ENCODE measurements at regions not wholly inside any gene's neighbourhood (a gene's known extent, or its start where the extent isn't known, plus 50 kb on each side); places are given as distances from the start of the nearest gene placed in this dataset.

DNA sequence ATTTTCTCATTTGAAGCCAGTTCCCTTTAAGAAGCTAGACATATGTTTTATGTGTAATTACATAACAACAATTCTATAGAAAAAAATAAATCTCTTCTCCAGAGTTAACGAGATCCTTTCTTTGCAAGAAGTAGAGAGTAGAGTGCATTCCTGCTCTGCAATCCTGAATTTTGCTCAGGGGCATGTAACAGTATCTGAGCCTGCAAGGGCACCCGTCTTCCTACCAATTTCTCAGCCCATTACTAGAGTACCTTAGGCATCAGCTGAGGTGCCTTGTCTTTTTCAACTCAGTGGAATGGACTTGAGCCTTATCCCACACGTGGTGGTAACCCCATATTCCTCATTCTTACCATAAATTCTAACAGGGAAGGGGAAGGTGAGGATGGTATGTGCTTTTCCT lies 205.9 kb downstream of the IKZF2 start:
- no peak overlapping the region for H3K27ac ChIP-seq
- peak; percentile 44 for DNase-seq (ENCODE audit: low read depth, low spot score)
- H3K9ac ChIP-seq (ENCODE audit: insufficient read length): no peak overlapping the region
- no peaks in the 10 kb centered on the region for H3K36me3 ChIP-seq (ENCODE audit: insufficient read depth, low read length)
- H3K9me3 ChIP-seq (ENCODE audit: low read depth, low read length): no peaks in the 10 kb centered on the region
- TF ChIP-seq EZH2 (IDR thresholded peaks at IDR 0.05) (no peak), POLR2AphosphoS5 (IDR thresholded peaks at IDR 0.05; ENCODE audit: borderline replicate concordance, low read depth, low read length) (no peak), FOXP2 (optimal IDR thresholded peaks at IDR 0.05; ENCODE audit: control extremely low read depth, extremely low read length, insufficient read depth) (no peak)
- H3K4me3 ChIP-seq: no peak overlapping the region

GRCh38 chr2:212943351-212943750 lies 208.1 kb downstream of the IKZF2 start:
- Histone ChIP-seq H3K27ac (no peak overlapping the region), H3K9me3 (ENCODE audit: low read depth, low read length) (no peaks in the 10 kb centered on the region), H3K4me3 (no peak overlapping the region), H3K36me3 (ENCODE audit: insufficient read depth, low read length) (no peaks in the 10 kb centered on the region), H3K9ac (ENCODE audit: insufficient read length) (no peak overlapping the region)
- no peak for TF ChIP-seq POLR2AphosphoS5 (IDR thresholded peaks at IDR 0.05; ENCODE audit: borderline replicate concordance, low read depth, low read length)
- TF ChIP-seq FOXP2 (optimal IDR thresholded peaks at IDR 0.05; ENCODE audit: control extremely low read depth, extremely low read length, insufficient read depth): no peak
- TF ChIP-seq EZH2 (IDR thresholded peaks at IDR 0.05): no peak
- DNase-seq (ENCODE audit: low read depth, low spot score): no peak

DNA sequence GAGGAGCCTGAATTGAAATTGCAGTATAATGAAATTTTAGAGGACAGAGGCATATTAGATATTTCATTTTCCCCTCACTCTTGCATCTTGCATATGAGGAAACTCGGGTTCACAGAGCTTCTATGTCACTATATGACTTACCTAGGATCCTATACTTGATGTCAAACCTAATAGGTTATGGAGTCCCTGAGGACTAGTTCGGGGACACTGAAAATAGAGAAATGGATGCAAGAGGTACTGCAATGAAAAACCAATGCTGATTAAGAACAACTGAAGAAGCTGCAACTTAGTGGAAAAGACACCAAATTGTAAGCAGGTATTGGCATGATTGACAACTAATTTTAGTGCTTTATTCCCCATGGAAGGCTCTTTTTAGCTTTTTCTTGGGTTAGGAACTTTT lies 210.1 kb downstream of the IKZF2 start:
- Histone ChIP-seq H3K27ac (0 out of 2 replicates have a peak overlapping the region, but pooled peaks have one; percentile 27), H3K4me3 (no peak overlapping the region), H3K9ac (ENCODE audit: insufficient read length) (no peak overlapping the region), H3K9me3 (ENCODE audit: low read depth, low read length) (no peaks in the 10 kb centered on the region), H3K36me3 (ENCODE audit: insufficient read depth, low read length) (no peaks in the 10 kb centered on the region)
- TF ChIP-seq EZH2 (IDR thresholded peaks at IDR 0.05): no peak
- TF ChIP-seq FOXP2 (optimal IDR thresholded peaks at IDR 0.05; ENCODE audit: control extremely low read depth, extremely low read length, insufficient read depth): no peak
- TF ChIP-seq POLR2AphosphoS5 (IDR thresholded peaks at IDR 0.05; ENCODE audit: borderline replicate concordance, low read depth, low read length): no peak
- no peak for DNase-seq (ENCODE audit: low read depth, low spot score)

DNA sequence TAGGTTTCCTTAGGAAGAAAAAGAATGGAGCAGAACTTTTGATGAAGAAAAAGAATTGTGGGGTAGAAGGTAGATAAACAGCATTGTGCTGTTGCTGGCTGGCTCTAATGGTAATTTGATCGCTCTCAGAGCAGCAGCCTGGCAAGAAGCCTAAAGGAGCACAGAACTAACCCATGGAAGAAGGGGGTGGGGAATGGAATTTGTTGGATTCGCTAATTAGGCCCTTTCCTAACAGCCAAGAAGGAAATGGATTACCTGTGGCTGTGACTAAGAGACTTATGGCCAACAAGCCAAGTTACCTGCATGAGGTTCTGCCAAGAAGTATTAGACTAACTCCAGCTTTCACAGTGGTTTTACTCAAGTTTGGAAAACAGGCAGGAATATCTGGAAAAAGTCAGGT lies 210.6 kb downstream of the IKZF2 start:
- H3K9ac ChIP-seq (ENCODE audit: insufficient read length): no peak overlapping the region
- H3K36me3 ChIP-seq (ENCODE audit: insufficient read depth, low read length): no peaks in the 10 kb centered on the region
- H3K4me3 ChIP-seq: no peak overlapping the region
- TF ChIP-seq FOXP2 (optimal IDR thresholded peaks at IDR 0.05; ENCODE audit: control extremely low read depth, extremely low read length, insufficient read depth): no peak
- no peak for TF ChIP-seq EZH2 (IDR thresholded peaks at IDR 0.05)
- no peak for TF ChIP-seq POLR2AphosphoS5 (IDR thresholded peaks at IDR 0.05; ENCODE audit: borderline replicate concordance, low read depth, low read length)
- no peaks in the 10 kb centered on the region for H3K9me3 ChIP-seq (ENCODE audit: low read depth, low read length)
- no peak for DNase-seq (ENCODE audit: low read depth, low spot score)
- 0 out of 2 replicates have a peak overlapping the region, but pooled peaks have one; percentile 27 for H3K27ac ChIP-seq

DNA sequence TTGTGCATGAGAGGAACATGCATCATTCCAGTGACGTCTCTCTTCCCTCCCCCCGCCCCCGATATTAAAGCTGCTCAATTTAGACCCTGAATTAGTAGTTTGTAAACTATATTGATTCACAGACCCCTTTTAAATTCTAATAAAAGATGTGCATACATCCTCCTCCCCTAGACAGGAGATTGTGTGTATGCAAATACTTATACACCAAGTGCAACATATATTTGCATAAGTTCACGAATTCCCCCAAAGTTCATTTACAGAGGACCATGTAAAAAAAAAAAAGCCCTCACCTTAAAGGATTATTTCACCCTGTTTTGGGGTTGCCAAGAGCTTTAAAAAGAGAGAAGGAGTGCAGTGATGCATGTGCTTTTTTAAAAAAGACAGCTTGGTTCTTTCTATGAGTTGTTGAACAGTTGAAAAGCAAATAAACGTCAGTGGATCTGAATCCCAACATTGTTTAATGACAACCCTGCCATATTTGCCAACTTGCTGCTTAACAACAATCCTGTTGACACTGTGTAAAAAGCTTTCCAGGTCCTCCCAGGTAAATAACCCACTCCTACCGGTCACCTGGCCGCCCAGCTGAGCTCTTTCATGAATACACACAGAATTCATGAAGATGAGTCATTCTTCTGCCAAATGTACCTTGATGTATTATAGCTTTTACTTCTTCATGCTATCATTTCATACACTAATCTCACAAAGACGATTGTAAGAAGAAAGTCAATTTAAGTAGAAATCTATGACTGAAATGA lies 211.5 kb downstream of the IKZF2 start:
- DNase-seq (ENCODE audit: low read depth, low spot score): no peak
- no peak for TF ChIP-seq EZH2 (IDR thresholded peaks at IDR 0.05)
- TF ChIP-seq FOXP2 (optimal IDR thresholded peaks at IDR 0.05; ENCODE audit: control extremely low read depth, extremely low read length, insufficient read depth): no peak
- no peak for TF ChIP-seq POLR2AphosphoS5 (IDR thresholded peaks at IDR 0.05; ENCODE audit: borderline replicate concordance, low read depth, low read length)
- H3K4me3 ChIP-seq: no peak overlapping the region
- H3K36me3 ChIP-seq (ENCODE audit: insufficient read depth, low read length): no peaks in the 10 kb centered on the region
- H3K9ac ChIP-seq (ENCODE audit: insufficient read length): no peak overlapping the region
- H3K9me3 ChIP-seq (ENCODE audit: low read depth, low read length): no peaks in the 10 kb centered on the region
- no peak overlapping the region for H3K27ac ChIP-seq

DNA sequence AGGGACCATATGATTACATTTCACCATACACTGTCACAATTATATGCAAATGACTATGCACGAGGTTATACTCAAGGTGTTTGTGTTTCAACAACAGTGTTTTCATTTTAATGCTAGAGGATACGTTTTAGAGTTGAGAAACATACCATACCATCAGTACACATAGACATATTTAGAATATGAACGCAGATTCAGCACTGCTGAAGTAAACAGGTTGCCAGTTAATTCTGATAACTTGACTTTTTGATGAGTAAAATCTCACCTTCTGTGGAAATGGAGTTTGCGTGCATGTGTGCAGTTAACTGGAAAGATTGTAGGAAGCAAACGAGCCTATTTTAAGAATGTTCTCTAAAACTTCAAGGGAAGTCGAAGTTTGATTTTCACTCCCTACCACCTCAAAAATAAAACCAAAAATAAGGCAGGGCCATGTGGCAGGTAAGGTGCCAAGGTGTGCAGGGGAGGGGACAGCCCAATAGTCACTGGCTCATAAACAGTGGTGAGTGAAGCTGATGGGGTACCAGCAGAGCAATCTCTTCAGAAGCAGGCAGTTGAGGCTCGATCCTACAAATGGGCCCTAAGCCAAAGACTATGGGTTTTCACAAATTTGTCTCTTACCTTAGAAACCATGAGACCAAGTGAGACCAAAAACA lies 213.1 kb downstream of the IKZF2 start:
- no peaks in the 10 kb centered on the region for H3K9me3 ChIP-seq (ENCODE audit: low read depth, low read length)
- no peak for DNase-seq (ENCODE audit: low read depth, low spot score)
- no peak overlapping the region for H3K4me3 ChIP-seq
- no peaks in the 10 kb centered on the region for H3K36me3 ChIP-seq (ENCODE audit: insufficient read depth, low read length)
- TF ChIP-seq EZH2 (IDR thresholded peaks at IDR 0.05): no peak
- TF ChIP-seq POLR2AphosphoS5 (IDR thresholded peaks at IDR 0.05; ENCODE audit: borderline replicate concordance, low read depth, low read length): no peak
- no peak for TF ChIP-seq FOXP2 (optimal IDR thresholded peaks at IDR 0.05; ENCODE audit: control extremely low read depth, extremely low read length, insufficient read depth)
- no peak overlapping the region for H3K9ac ChIP-seq (ENCODE audit: insufficient read length)
- no peak overlapping the region for H3K27ac ChIP-seq

GRCh38 chr2:212936572-212936971 lies 214.8 kb downstream of the IKZF2 start:
- Histone ChIP-seq H3K4me3 (no peak overlapping the region), H3K9ac (ENCODE audit: insufficient read length) (no peak overlapping the region), H3K36me3 (ENCODE audit: insufficient read depth, low read length) (no peaks in the 10 kb centered on the region), H3K27ac (no peak overlapping the region), H3K9me3 (ENCODE audit: low read depth, low read length) (no peaks in the 10 kb centered on the region)
- TF ChIP-seq POLR2AphosphoS5 (IDR thresholded peaks at IDR 0.05; ENCODE audit: borderline replicate concordance, low read depth, low read length): no peak
- no peak for TF ChIP-seq EZH2 (IDR thresholded peaks at IDR 0.05)
- no peak for TF ChIP-seq FOXP2 (optimal IDR thresholded peaks at IDR 0.05; ENCODE audit: control extremely low read depth, extremely low read length, insufficient read depth)
- no peak for DNase-seq (ENCODE audit: low read depth, low spot score)

DNA sequence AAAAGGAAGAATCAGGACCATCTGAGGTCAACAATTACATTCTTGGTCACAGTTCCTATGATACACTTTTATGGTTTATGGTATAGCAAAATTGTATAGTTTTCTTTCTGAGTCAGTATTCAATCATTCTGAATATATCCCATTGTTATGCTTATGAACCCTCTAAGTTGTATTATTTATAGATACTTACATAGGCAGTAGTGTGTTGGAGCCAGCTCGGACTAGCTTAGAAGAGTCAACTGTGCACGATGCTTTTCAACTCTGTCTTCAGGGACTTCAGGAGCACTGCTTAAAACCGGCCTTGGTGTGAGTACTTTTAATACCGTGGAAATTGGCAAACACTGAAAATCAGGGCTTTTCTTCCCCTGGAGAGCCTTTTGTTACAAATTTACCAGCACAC lies 215.7 kb downstream of the IKZF2 start:
- no peak for TF ChIP-seq FOXP2 (optimal IDR thresholded peaks at IDR 0.05; ENCODE audit: control extremely low read depth, extremely low read length, insufficient read depth)
- TF ChIP-seq EZH2 (IDR thresholded peaks at IDR 0.05): no peak
- TF ChIP-seq POLR2AphosphoS5 (IDR thresholded peaks at IDR 0.05; ENCODE audit: borderline replicate concordance, low read depth, low read length): no peak
- no peak for DNase-seq (ENCODE audit: low read depth, low spot score)
- H3K27ac ChIP-seq: no peak overlapping the region

More for the DNA sequence above, 215.7 kb downstream of the IKZF2 start:
- no peak overlapping the region for H3K4me3 ChIP-seq
- no peaks in the 10 kb centered on the region for H3K36me3 ChIP-seq (ENCODE audit: insufficient read depth, low read length)
- no peak overlapping the region for H3K9ac ChIP-seq (ENCODE audit: insufficient read length)
- H3K9me3 ChIP-seq (ENCODE audit: low read depth, low read length): no peaks in the 10 kb centered on the region

All from SK-N-MC (cell line).